GM18505 (cell line): ENCODE measurements at regions not wholly inside any gene's neighbourhood (a gene's known extent, or its start where the extent isn't known, plus 50 kb on each side); places are given as distances from the start of the nearest gene placed in this dataset.

Experiments used
- ATAC-seq: cut with Tn5 transposase; IDR thresholded peaks from one replicate; pipeline ENCODE4 v1.9.1; 2021; ENCODE audit not compliant: unreplicated experiment
- POLR2A ChIP-seq: IDR thresholded peaks from 4 replicates; pipeline ENCODE4 v1.6.1; 2011; ENCODE audit warnings: borderline replicate concordance; ENCODE audit not compliant: insufficient read depth, insufficient read length; ENCODE audit errors: extremely low read depth

GRCh38 chr3:147616998-147617619 is 207.9 kb downstream of the ZIC1 start:
- TF ChIP-seq POLR2A = no peak
- ATAC-seq = no peak

GRCh38 chr3:147618691-147619090 is 209.5 kb downstream of the ZIC1 start:
- ATAC-seq = no peak
- TF ChIP-seq POLR2A = no peak

- TF ChIP-seq POLR2A = no peak
- no peak for ATAC-seq
Observed at GRCh38 chr3:147619921-147620560, 210.9 kb downstream of the ZIC1 start.

- TF ChIP-seq POLR2A = no peak
- ATAC-seq = no peak
Observed at GRCh38 chr3:147620906-147621305, 211.7 kb downstream of the ZIC1 start.

GRCh38 chr3:147630921-147631415 is 221.8 kb downstream of the ZIC1 start:
- ATAC-seq = no peak
- no peak for TF ChIP-seq POLR2A

GRCh38 chr3:147640781-147641180 is 231.6 kb downstream of the ZIC1 start:
- TF ChIP-seq POLR2A = no peak

GRCh38 chr3:147645761-147646160 is 236.6 kb downstream of the ZIC1 start:
- no peak for ATAC-seq
- TF ChIP-seq POLR2A = no peak

More at GRCh38 chr3:147640781-147641180, 231.6 kb downstream of the ZIC1 start:
- ATAC-seq = no peak

- ATAC-seq = no peak
- TF ChIP-seq POLR2A = no peak
Observed at GRCh38 chr3:147649475-147649874, 240.3 kb downstream of the ZIC1 start.

- no peak for ATAC-seq
- TF ChIP-seq POLR2A = no peak
Observed at GRCh38 chr3:147651107-147651778, 242.1 kb downstream of the ZIC1 start.

GRCh38 chr3:147652651-147653366 is 243.6 kb downstream of the ZIC1 start:
- no peak for ATAC-seq
- no peak for TF ChIP-seq POLR2A

- TF ChIP-seq POLR2A = no peak
- no peak for ATAC-seq
Observed at GRCh38 chr3:147653367-147653923, 244.3 kb downstream of the ZIC1 start.

GRCh38 chr3:147654827-147655226 is 245.7 kb downstream of the ZIC1 start:
- no peak for TF ChIP-seq POLR2A
- no peak for ATAC-seq

- ATAC-seq = no peak
- no peak for TF ChIP-seq POLR2A
Observed at GRCh38 chr3:147655236-147655635, 246.1 kb downstream of the ZIC1 start.
